BLaER1 treated with 17β-estradiol and CSF1 and Interleukin-3, amounts not matched to agents 10 nM and 100 nM (cell line): ENCODE measurements at regions not wholly inside any gene's neighbourhood (a gene's known extent, or its start where the extent isn't known, plus 50 kb on each side); places are given as distances from the start of the nearest gene placed in this dataset.

ENCODE experiments used
- H3K27ac ChIP-seq, 11 experiments: shearing (Covaris generic); formaldehyde crosslinking; 2 replicates each; pipeline ENCODE4 v1.8.1; 2022
- H3K27me3 ChIP-seq, 11 experiments: shearing (Covaris generic); formaldehyde crosslinking; 2 replicates each; pipeline ENCODE4 v1.8.1; 2022
- H3K36me3 ChIP-seq, 11 experiments: shearing (Covaris generic); formaldehyde crosslinking; 2 replicates each; pipeline ENCODE4 v1.8.1; 2022
- H3K4me1 ChIP-seq, 10 experiments: shearing (Covaris generic); formaldehyde crosslinking; 2 replicates each; pipeline ENCODE4 v1.8.1; 2022
- H3K4me2 ChIP-seq, 11 experiments: shearing (Covaris generic); formaldehyde crosslinking; 2 replicates each; pipeline ENCODE4 v1.8.1; 2022
- H3K4me3 ChIP-seq, 10 experiments: shearing (Covaris generic); formaldehyde crosslinking; 2 replicates each; pipeline ENCODE4 v1.8.1; 2022
- H3K9ac ChIP-seq, 11 experiments: shearing (Covaris generic); formaldehyde crosslinking; 2 replicates each; pipeline ENCODE4 v1.8.1; 2022
- H3K9me3 ChIP-seq, 11 experiments: shearing (Covaris generic); formaldehyde crosslinking; replicated peaks in 1 of 11; 2 replicates each; pipeline ENCODE4 v1.8.1; 2022
- H4K20me1 ChIP-seq, 11 experiments: shearing (Covaris generic); formaldehyde crosslinking; 2 replicates each; pipeline ENCODE4 v1.8.1; 2022
- Cebpa-rat ChIP-seq, 11 experiments: shearing (Covaris generic); IDR thresholded peaks; 2 replicates each; pipeline ENCODE4 v1.8.1; 2022

- no peaks in the 10 kb centered on the region for H3K36me3 ChIP-seq
Observed at GRCh38 chr4:79657379-79657778, 249.4 kb upstream of the GK2 start.

DNA sequence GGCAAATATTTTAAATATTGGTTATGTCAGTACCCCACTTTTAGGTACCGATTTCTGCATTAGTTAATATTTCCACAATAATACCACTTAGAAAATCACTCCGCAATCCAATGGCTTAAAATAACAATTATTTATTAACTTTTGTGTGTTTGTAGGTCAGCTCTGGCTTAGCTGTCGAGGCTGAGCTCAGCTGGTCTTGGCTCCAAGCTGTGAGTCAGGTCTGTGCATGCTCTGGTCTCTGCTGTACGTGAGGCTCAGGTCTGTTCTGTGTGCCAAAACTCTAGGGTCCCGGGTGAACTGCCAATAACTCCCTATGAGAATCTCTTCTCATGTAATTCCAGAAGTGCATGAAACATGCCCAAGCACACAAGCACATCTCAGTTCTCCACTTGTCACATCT is 245.8 kb upstream of the GK2 start:
- Histone ChIP-seq H3K36me3 (no peaks in the 10 kb centered on the region), H4K20me1 (no peaks in the 10 kb centered on the region), H3K9me3 (peaks cover 0 to 16% (median under 1%) of the 10 kb centered on the region in 11 experiments; a peak in 5 of 22 replicates), H3K27me3 (no peaks in the 10 kb centered on the region), H3K4me3 (no peak overlapping the region), H3K27ac (no peak overlapping the region), H3K4me1 (peaks cover 0 to 11% (median 0%) of the 10 kb centered on the region in 10 experiments; a peak in 2 of 20 replicates), H3K4me2 (no peak overlapping the region), H3K9ac (no peak overlapping the region)
- no peak for TF ChIP-seq Cebpa-rat (IDR thresholded peaks at IDR 0.05)

More at GRCh38 chr4:79657379-79657778, 249.4 kb upstream of the GK2 start:
- Histone ChIP-seq H3K4me1 (no peaks in the 10 kb centered on the region), H3K27me3 (no peaks in the 10 kb centered on the region), H3K4me3 (no peak overlapping the region), H3K27ac (no peak overlapping the region), H3K9ac (no peak overlapping the region), H3K4me2 (no peak overlapping the region), H3K9me3 (peaks cover 6 to 35% (median 16%) of the 10 kb centered on the region in 11 experiments; a peak in 19 of 22 replicates), H4K20me1 (no peaks in the 10 kb centered on the region)
- TF ChIP-seq Cebpa-rat (IDR thresholded peaks at IDR 0.05): no peak

DNA sequence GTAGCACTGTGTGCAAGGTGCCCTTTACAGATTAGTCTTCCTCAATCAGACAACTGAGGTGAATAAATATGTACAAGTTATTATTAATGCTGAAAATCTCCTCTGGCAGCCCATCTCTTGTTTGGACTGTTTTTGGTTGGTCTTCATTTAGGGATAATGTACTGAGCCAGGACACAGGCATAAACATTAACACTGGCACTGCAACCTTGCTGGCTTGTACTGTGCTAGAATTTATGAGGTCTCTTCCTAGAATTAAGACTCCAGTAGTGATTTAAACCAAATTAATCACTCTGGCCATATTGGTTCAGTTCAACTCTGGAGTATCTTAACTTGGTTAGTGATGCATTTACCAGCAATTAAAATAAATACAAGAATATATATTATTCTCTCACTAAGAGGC is 244.7 kb upstream of the GK2 start:
- H3K27ac ChIP-seq: no peak overlapping the region
- H3K27me3 ChIP-seq: no peaks in the 10 kb centered on the region
- no peak overlapping the region for H3K4me2 ChIP-seq
- H3K4me3 ChIP-seq: no peak overlapping the region
- no peaks in the 10 kb centered on the region for H4K20me1 ChIP-seq
- peaks cover 0 to 7% (median 0%) of the 10 kb centered on the region in 11 experiments; a peak in 4 of 22 replicates for H3K9me3 ChIP-seq
- peaks cover 0 to 11% (median 0%) of the 10 kb centered on the region in 10 experiments; a peak in 2 of 20 replicates for H3K4me1 ChIP-seq
- H3K9ac ChIP-seq: no peak overlapping the region
- no peaks in the 10 kb centered on the region for H3K36me3 ChIP-seq
- TF ChIP-seq Cebpa-rat (IDR thresholded peaks at IDR 0.05): no peak

- H3K4me1 ChIP-seq: peaks cover 0 to 11% (median 0%) of the 10 kb centered on the region in 10 experiments; a peak in 2 of 20 replicates
- H3K27ac ChIP-seq: no peak overlapping the region
- H3K27me3 ChIP-seq: no peaks in the 10 kb centered on the region
- no peak overlapping the region for H3K9ac ChIP-seq
- no peak overlapping the region for H3K4me2 ChIP-seq
- no peaks in the 10 kb centered on the region for H3K36me3 ChIP-seq
- H3K4me3 ChIP-seq: no peak overlapping the region
- no peaks in the 10 kb centered on the region for H4K20me1 ChIP-seq
- no peak for TF ChIP-seq Cebpa-rat (IDR thresholded peaks at IDR 0.05)
- peaks cover 0 to 3% (median 0%) of the 10 kb centered on the region in 11 experiments; a peak in 3 of 22 replicates for H3K9me3 ChIP-seq
Observed at GRCh38 chr4:79652232-79652631, 244.2 kb upstream of the GK2 start.

DNA sequence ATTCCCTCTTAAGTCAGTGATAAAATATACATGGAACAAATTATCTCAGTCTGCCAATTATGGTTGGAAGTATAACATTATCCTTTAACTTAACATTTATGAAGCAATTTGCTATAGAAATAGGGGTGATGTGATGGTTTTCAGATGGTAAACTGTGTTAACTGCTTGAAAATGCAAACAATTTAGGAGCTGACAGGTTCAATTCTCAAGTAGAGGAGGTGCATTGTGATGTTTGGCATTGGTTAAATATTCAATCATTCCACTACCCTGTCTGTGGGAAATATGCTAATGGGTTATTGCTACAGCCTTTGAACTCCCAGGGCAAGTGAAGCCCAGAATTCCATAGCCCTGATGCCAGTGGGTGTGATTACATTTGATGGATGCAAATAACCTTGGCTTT is 243.4 kb upstream of the GK2 start:
- no peak for TF ChIP-seq Cebpa-rat (IDR thresholded peaks at IDR 0.05)
- H3K4me3 ChIP-seq: no peak overlapping the region
- peaks cover 0 to 11% (median 0%) of the 10 kb centered on the region in 10 experiments; a peak in 2 of 20 replicates for H3K4me1 ChIP-seq
- H3K9me3 ChIP-seq: no peaks in the 10 kb centered on the region
- no peaks in the 10 kb centered on the region for H3K27me3 ChIP-seq
- no peaks in the 10 kb centered on the region for H4K20me1 ChIP-seq
- H3K4me2 ChIP-seq: no peak overlapping the region; a peak in 1 of 22 replicates
- H3K36me3 ChIP-seq: no peaks in the 10 kb centered on the region
- no peak overlapping the region for H3K27ac ChIP-seq
- no peak overlapping the region for H3K9ac ChIP-seq

DNA sequence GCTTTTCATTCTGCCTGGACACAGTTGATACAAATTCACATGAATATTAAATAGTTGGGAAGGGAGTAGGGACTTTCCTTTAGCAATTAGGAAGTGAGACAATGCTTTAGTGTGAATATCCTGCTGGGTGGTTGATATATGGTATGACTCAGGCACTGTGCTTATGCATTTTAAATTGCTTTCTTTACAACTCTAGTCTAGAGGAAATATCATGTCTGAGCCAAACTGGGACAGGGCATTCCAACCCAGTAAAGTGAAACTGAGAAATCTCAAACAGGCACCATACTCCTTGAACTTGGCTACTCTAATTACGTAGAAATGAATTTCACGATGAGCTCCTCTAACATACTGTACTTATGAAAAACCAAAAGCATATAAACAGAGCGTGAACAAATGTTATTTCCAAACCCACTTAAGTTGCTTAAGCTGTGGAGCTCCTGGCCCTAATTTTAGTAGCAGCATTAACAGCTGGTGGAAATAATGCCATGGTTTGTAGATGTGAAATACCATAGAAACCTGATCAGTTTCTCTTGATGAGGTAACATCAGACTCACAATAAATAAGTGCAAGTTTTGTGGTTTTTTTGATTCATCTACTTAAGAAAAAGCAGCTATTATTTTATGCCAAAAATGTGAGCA is 242.9 kb upstream of the GK2 start:
- Histone ChIP-seq H3K4me3 (no peak overlapping the region), H3K9me3 (no peaks in the 10 kb centered on the region), H3K4me2 (peak overlapping the region in 2 of 11 experiments; percentile 33 to 56; a peak in 3 of 22 replicates), H3K27ac (no peak overlapping the region), H3K4me1 (peaks cover 0 to 11% (median 0%) of the 10 kb centered on the region in 10 experiments; a peak in 2 of 20 replicates), H3K27me3 (no peaks in the 10 kb centered on the region), H3K36me3 (no peaks in the 10 kb centered on the region), H3K9ac (no peak overlapping the region), H4K20me1 (no peaks in the 10 kb centered on the region)
- TF ChIP-seq Cebpa-rat (IDR thresholded peaks at IDR 0.05): no peak

GRCh38 chr4:79650217-79650616 is 242.2 kb upstream of the GK2 start:
- H3K27ac ChIP-seq: no peak overlapping the region
- H3K9ac ChIP-seq: no peak overlapping the region
- H3K4me2 ChIP-seq: no peak overlapping the region
- no peaks in the 10 kb centered on the region for H3K36me3 ChIP-seq
- no peak overlapping the region for H3K4me3 ChIP-seq
- peaks cover 0 to 11% (median 0%) of the 10 kb centered on the region in 10 experiments; a peak in 2 of 20 replicates for H3K4me1 ChIP-seq
- no peaks in the 10 kb centered on the region for H3K27me3 ChIP-seq
- TF ChIP-seq Cebpa-rat (IDR thresholded peaks at IDR 0.05): no peak
- H4K20me1 ChIP-seq: no peaks in the 10 kb centered on the region
- H3K9me3 ChIP-seq: no peaks in the 10 kb centered on the region

DNA sequence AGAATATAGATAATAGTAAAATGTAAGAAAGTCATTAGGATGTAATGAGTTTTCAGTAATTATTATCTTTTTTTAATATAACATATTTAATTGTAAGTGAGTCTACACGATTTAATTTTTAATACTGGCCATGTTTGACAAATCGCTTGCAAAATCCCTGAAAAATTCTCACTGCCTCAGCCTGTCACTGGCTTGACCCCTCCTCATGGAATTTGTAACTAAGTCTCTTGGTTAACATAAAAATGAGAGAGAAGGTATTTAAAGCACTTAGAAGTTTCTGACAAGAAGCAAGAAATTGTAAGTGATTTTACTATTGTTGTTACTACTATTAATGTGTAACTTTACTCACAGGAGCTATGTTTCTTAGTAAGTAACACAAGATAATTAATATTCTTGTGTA is 237.9 kb upstream of the GK2 start:
- Histone ChIP-seq H3K36me3 (no peaks in the 10 kb centered on the region), H4K20me1 (no peaks in the 10 kb centered on the region), H3K27me3 (no peaks in the 10 kb centered on the region), H3K4me3 (no peak overlapping the region), H3K4me1 (peaks cover 0 to 5% (median 0%) of the 10 kb centered on the region in 10 experiments; a peak in 2 of 20 replicates), H3K9ac (no peak overlapping the region), H3K4me2 (no peak overlapping the region), H3K9me3 (no peaks in the 10 kb centered on the region), H3K27ac (no peak overlapping the region)
- no peak for TF ChIP-seq Cebpa-rat (IDR thresholded peaks at IDR 0.05)

GRCh38 chr4:79638735-79639134 is 230.7 kb upstream of the GK2 start:
- Histone ChIP-seq H3K27me3 (no peaks in the 10 kb centered on the region), H3K4me1 (no peaks in the 10 kb centered on the region), H3K9ac (no peak overlapping the region), H3K36me3 (no peaks in the 10 kb centered on the region), H3K9me3 (no peaks in the 10 kb centered on the region), H3K4me2 (no peak overlapping the region), H3K4me3 (no peak overlapping the region), H4K20me1 (no peaks in the 10 kb centered on the region), H3K27ac (no peak overlapping the region)
- no peak for TF ChIP-seq Cebpa-rat (IDR thresholded peaks at IDR 0.05)

GRCh38 chr4:79636991-79637390 is 229.0 kb upstream of the GK2 start:
- Histone ChIP-seq H3K36me3 (no peaks in the 10 kb centered on the region), H3K27ac (no peak overlapping the region), H3K9ac (no peak overlapping the region), H4K20me1 (no peaks in the 10 kb centered on the region), H3K4me1 (no peaks in the 10 kb centered on the region), H3K4me3 (no peak overlapping the region), H3K4me2 (no peak overlapping the region), H3K9me3 (no peaks in the 10 kb centered on the region), H3K27me3 (no peaks in the 10 kb centered on the region)
- no peak for TF ChIP-seq Cebpa-rat (IDR thresholded peaks at IDR 0.05)
